HL-60 (cell line): ENCODE measurements at regions not wholly inside any gene's neighbourhood (a gene's known extent, or its start where the extent isn't known, plus 50 kb on each side); places are given as distances from the start of the nearest gene placed in this dataset.

ENCODE experiments used
- DNase-seq, 2 experiments: peaks; one replicate each; pipeline ENCODE4 v3.0.0-alpha.2; 2010 to 2020; ENCODE audit warnings: low read depth in 1 of 2, low spot score in 1 of 2
- H3K27ac ChIP-seq: fragments of 250-450 bp; sonication (Bioruptor Pico); replicated peaks from 2 replicates; pipeline ENCODE4 v1.5.1; 2020; ENCODE audit warnings: mild to moderate bottlenecking, moderate library complexity
- H3K27me3 ChIP-seq: fragments of 250-450 bp; sonication (Bioruptor Pico); 2 replicates; pipeline ENCODE4 v1.5.1; 2021; ENCODE audit warnings: mild to moderate bottlenecking, moderate library complexity; ENCODE audit not compliant: insufficient read depth, poor library complexity, severe bottlenecking
- H3K4me3 ChIP-seq: replicated peaks from 2 replicates; pipeline ENCODE4 v1.5.1; 2011; ENCODE audit warnings: mild to moderate bottlenecking, control low read depth, low read length; ENCODE audit not compliant: insufficient read depth
- GABPA ChIP-seq: IDR thresholded peaks from 2 replicates; pipeline ENCODE4 v1.6.1; 2012; ENCODE audit warnings: low read depth
- POLR2AphosphoS5 ChIP-seq: IDR thresholded peaks from 2 replicates; pipeline ENCODE4 v1.6.1; 2012; ENCODE audit warnings: low read depth
- REST ChIP-seq: IDR thresholded peaks from 2 replicates; pipeline ENCODE4 v1.6.1; 2012; ENCODE audit warnings: low read depth; ENCODE audit not compliant: insufficient replicate concordance
- SPI1 ChIP-seq: IDR thresholded peaks from 2 replicates; pipeline ENCODE4 v1.6.1; 2012; ENCODE audit warnings: low read depth, mild to moderate bottlenecking, borderline replicate concordance
- TF ChIP-seq, protein P1 (sequence below): IDR thresholded peaks from one replicate; pipeline ENCODE4 v1.5.1; 2011; ENCODE audit warnings: low read length, control low read depth, inconsistent platforms; ENCODE audit not compliant: insufficient read depth

DNA sequence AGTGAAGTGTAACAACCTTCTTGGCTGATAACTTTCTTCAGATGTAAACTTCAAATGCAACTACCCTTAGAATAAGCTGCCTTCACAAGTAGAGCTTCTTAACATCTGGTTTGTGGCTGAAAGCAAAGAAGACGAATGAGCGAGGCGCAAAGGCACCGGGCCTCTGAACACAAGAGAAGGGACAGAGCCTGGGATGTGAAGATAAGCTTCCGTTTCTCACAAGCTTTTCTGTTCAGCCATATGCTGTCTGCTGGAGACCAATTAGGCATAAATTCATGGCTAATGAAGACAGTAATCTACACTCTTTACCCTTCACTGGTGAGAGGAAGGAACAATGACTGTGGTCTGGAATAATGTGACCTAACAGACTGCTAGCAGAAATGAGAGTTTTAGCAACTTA, 195.2 kb downstream of the ATXN7L3B start:
- Histone ChIP-seq H3K27ac (no peak overlapping the region), H3K27me3 (no peaks in the 10 kb centered on the region), H3K4me3 (no peak overlapping the region)
- TF ChIP-seq SPI1, result no peak
- no peak for TF ChIP-seq GABPA
- TF ChIP-seq, protein P1, sequence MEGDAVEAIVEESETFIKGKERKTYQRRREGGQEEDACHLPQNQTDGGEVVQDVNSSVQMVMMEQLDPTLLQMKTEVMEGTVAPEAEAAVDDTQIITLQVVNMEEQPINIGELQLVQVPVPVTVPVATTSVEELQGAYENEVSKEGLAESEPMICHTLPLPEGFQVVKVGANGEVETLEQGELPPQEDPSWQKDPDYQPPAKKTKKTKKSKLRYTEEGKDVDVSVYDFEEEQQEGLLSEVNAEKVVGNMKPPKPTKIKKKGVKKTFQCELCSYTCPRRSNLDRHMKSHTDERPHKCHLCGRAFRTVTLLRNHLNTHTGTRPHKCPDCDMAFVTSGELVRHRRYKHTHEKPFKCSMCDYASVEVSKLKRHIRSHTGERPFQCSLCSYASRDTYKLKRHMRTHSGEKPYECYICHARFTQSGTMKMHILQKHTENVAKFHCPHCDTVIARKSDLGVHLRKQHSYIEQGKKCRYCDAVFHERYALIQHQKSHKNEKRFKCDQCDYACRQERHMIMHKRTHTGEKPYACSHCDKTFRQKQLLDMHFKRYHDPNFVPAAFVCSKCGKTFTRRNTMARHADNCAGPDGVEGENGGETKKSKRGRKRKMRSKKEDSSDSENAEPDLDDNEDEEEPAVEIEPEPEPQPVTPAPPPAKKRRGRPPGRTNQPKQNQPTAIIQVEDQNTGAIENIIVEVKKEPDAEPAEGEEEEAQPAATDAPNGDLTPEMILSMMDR, result no peak
- no peak for TF ChIP-seq REST
- no peak for TF ChIP-seq POLR2AphosphoS5
- DNase-seq, result no peak

DNA sequence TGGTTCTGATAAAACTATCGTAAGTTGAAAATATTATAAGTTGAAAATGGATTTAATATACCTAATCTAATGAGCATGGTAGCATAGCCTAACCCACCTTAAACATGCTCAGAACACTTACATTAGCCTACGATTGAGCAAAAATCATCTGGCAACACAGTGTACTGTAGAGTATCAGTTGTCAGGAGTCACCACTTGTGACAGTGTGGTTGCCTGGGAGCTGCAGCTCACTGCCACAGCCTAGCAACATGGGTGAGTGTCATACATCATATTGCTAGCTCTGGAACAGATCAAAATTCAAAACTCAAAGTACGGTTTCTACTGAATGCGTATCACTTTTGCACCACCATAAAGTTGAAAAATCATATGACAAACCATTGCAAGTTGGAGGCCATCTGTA, 203.5 kb downstream of the ATXN7L3B start:
- Histone ChIP-seq H3K27me3 (no peaks in the 10 kb centered on the region), H3K4me3 (no peak overlapping the region), H3K27ac (no peak overlapping the region)
- no peak for DNase-seq
- TF ChIP-seq, protein P1, result no peak
- TF ChIP-seq GABPA (no peak), REST (no peak)

DNA sequence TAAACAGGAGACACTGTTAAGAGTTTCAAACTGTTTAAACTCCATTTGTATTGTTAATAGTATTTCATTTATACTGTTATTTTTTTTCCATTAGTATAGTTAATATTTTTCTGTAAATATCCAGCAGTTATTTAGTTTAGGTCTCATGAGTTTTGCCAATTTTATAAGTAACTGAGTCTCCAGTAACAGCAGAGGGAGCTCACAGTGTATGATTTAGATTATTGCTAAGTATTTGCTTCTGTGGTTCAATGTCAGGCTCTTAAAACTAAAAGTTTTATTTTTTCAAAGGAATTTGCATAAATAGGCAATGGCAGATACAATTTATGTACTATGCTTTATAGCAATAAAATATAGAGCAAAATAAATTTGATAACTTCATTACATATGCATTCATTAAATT, 209.7 kb downstream of the ATXN7L3B start:
- TF ChIP-seq GABPA (no peak), REST (no peak), SPI1 (no peak), POLR2AphosphoS5 (no peak)
- TF ChIP-seq, protein P1, result no peak
- H3K27ac ChIP-seq, result no peak overlapping the region
- H3K27me3 ChIP-seq, result no peaks in the 10 kb centered on the region
- no peak overlapping the region for H3K4me3 ChIP-seq
- no peak for DNase-seq
